Vagina (tissue), 2 donors: ENCODE measurements at regions not wholly inside any gene's neighbourhood (a gene's known extent, or its start where the extent isn't known, plus 50 kb on each side); places are given as distances from the start of the nearest gene placed in this dataset.

ENCODE experiments used
- CTCF ChIP-seq, 3 experiments: fragments of 450-650 bp in 2 of 3; fragments of 200-600 bp in 1 of 3; sonication (generic) in 1 of 3; IDR thresholded peaks; one replicate each; pipeline ENCODE4 v1.5.1; 2017 to 2019; ENCODE audit warnings: antibody characterized with exemption in 3 of 3, mild to moderate bottlenecking in 2 of 3, moderate library complexity in 2 of 3
- POLR2AphosphoS5 ChIP-seq, 2 donors: sonication (generic); formaldehyde crosslinking; IDR thresholded peaks; one replicate each; pipeline ENCODE4 v1.9.0; 2017; ENCODE audit warnings: antibody characterized with exemption in 2 of 2, mild to moderate bottlenecking in 2 of 2, low read depth in 1 of 2; ENCODE audit not compliant: insufficient read depth in 1 of 2

GRCh38 chr4:79027656-79028055 lies 88.4 kb upstream of the PAQR3 start:
- TF ChIP-seq CTCF (IDR thresholded peaks at IDR 0.05) (no peak), POLR2AphosphoS5 (IDR thresholded peaks at IDR 0.05; ENCODE audit: insufficient read depth in 1 of 2, low read depth in 1 of 2) (no peak)
